Keratinocyte (primary cell): ENCODE measurements at regions not wholly inside any gene's neighbourhood (a gene's known extent, or its start where the extent isn't known, plus 50 kb on each side); places are given as distances from the start of the nearest gene placed in this dataset.

ENCODE experiments used
- DNase-seq: peaks from one replicate; pipeline ENCODE4 v3.0.0-alpha.2; 2011; ENCODE audit warnings: low read depth, missing footprints, low spot score
- FAIRE-seq: peaks from 2 replicates; lab custom pipeline; 2011; peaks lifted over from hg19 to GRCh38; lab: Jason Lieb, UNC
- H2AFZ ChIP-seq: 2 replicates; pipeline ENCODE4 v1.6.0; 2012; ENCODE audit warnings: low read length, control low read depth, inconsistent platforms; ENCODE audit not compliant: control insufficient read depth
- H3K27ac ChIP-seq: 2 replicates; pipeline ENCODE4 v1.5.1; 2011; ENCODE audit warnings: low read length; ENCODE audit not compliant: control insufficient read depth, insufficient read depth
- H3K27me3 ChIP-seq: 3 replicates; pipeline ENCODE4 v1.6.0; 2011; ENCODE audit warnings: low read length; ENCODE audit not compliant: control insufficient read depth, insufficient read depth; ENCODE audit errors: extremely low read depth
- H3K36me3 ChIP-seq, 2 experiments: 2 replicates in 1 of 2; 3 replicates in 1 of 2; pipeline ENCODE4 v1.5.1; 2011; ENCODE audit warnings: low read length in 2 of 2, mild to moderate bottlenecking in 1 of 2; ENCODE audit not compliant: control insufficient read depth in 2 of 2, insufficient read depth in 2 of 2; ENCODE audit errors: extremely low read depth in 1 of 2
- H3K4me1 ChIP-seq: 3 replicates; pipeline ENCODE4 v1.5.1; 2011; ENCODE audit warnings: low read length; ENCODE audit not compliant: control insufficient read depth, insufficient read depth; ENCODE audit errors: extremely low read depth
- H3K4me2 ChIP-seq: 3 replicates; pipeline ENCODE4 v1.6.0; 2011; ENCODE audit warnings: low read depth, low read length; ENCODE audit not compliant: control insufficient read depth, insufficient read depth; ENCODE audit errors: extremely low read depth
- H3K4me3 ChIP-seq, 3 experiments: fragments of 200-600 bp in 1 of 3; sonication (generic) in 1 of 3; 2 replicates in 2 of 3; 3 replicates in 1 of 3; pipeline ENCODE4 v1.5.1; 2011 to 2016; ENCODE audit warnings: low read length in 3 of 3, mild to moderate bottlenecking in 3 of 3, control low read depth in 2 of 3, inconsistent platforms in 1 of 3, low read depth in 1 of 3, mixed read lengths in 1 of 3, mixed run types in 1 of 3, moderate library complexity in 1 of 3; ENCODE audit not compliant: control insufficient read depth in 2 of 3, insufficient read depth in 2 of 3; ENCODE audit errors: extremely low read depth in 1 of 3
- H3K79me2 ChIP-seq: 2 replicates; pipeline ENCODE4 v1.6.0; 2012; ENCODE audit warnings: low read length; ENCODE audit not compliant: control insufficient read depth, insufficient read depth
- H3K9ac ChIP-seq: 3 replicates; pipeline ENCODE4 v1.6.0; 2011; ENCODE audit warnings: low read length; ENCODE audit not compliant: control insufficient read depth, insufficient read depth; ENCODE audit errors: extremely low read depth
- H3K9me1 ChIP-seq: 3 replicates; pipeline ENCODE4 v1.6.0; 2011; ENCODE audit warnings: low read length; ENCODE audit not compliant: control insufficient read depth, insufficient read depth; ENCODE audit errors: extremely low read depth
- H3K9me3 ChIP-seq: 2 replicates; pipeline ENCODE4 v1.5.1; 2012; ENCODE audit warnings: low read depth, low read length; ENCODE audit not compliant: control insufficient read depth
- H4K20me1 ChIP-seq: 3 replicates; pipeline ENCODE4 v1.6.0; 2011; ENCODE audit warnings: low read length; ENCODE audit not compliant: control insufficient read depth, insufficient read depth; ENCODE audit errors: extremely low read depth
- EZH2 ChIP-seq: IDR thresholded peaks from one replicate; pipeline ENCODE4 v1.6.1; 2012; ENCODE audit warnings: inconsistent platforms, mild to moderate bottlenecking, low read length, moderate library complexity
- dilution Hi-C: fragments of 300-500 bp; cut with MboI; formaldehyde crosslinking; loops from one replicate; pipeline ENCODE4 v1.7.0; 2020; ENCODE audit warnings: low sequenced_read_pairs; ENCODE audit not compliant: extremely low pct_ligation_motif_present
- TF ChIP-seq, protein P1 (sequence below), 3 experiments: IDR thresholded peaks in 1 of 3; conservative IDR thresholded peaks in 1 of 3; optimal IDR thresholded peaks in 1 of 3; 2 replicates in 2 of 3; 3 replicates in 1 of 3; pipeline versions ENCODE3 to v1.5.1; 2011; ENCODE audit warnings: low read length in 3 of 3, mild to moderate bottlenecking in 3 of 3, moderate library complexity in 2 of 3, control low read depth in 1 of 3, inconsistent platforms in 1 of 3; ENCODE audit not compliant: insufficient read depth in 2 of 3; ENCODE audit errors: extremely low read depth in 1 of 3

DNA sequence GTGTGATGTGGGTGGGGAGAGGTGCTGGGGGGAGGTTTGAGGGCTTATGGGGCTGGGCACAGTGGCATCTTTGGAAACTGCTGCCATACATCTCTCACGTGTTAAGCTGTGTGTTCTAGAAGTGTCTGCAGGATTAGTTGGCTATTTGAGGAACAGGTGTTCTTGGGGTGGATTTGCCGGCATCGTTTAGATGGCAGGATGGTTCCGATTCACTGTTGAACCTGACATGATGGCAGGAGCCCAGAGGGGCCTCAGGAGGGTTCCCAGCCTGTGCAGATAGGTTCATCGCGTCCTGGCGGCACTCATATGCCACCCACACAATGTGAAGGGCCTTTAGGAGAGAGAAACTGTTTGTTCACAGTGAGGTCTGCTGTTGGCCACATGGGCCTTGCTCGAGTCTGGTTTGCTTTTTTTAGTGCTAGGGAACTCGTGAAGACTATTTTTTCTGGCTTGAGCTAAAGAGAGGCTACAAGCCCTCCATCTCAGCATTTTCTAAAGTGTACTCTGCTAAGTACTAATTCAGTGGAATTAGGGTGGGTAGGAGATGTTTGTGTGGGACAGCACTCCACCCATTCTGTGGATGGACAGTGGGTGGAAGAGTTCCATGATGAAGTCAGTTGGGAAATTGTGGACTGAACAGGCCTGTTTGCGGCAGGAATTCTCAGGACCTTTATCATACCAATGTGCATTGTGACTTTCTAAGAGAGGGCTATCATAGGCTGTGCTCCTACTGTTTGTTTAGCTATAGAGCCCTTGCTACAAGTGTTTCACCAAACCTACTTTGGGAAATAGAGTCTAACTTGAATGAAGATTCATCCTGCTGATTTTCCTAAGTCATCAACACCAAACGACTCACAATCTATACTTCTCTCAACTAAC, 55.4 kb upstream of the PLET1 start:
- H2AFZ ChIP-seq = no peak overlapping the region
- H3K4me1 ChIP-seq = peaks cover 27% of the 10 kb centered on the region
- no peaks in the 10 kb centered on the region for H3K36me3 ChIP-seq
- no peaks in the 10 kb centered on the region for H3K9me1 ChIP-seq
- no peaks in the 10 kb centered on the region for H3K79me2 ChIP-seq
- FAIRE-seq (no peak), DNase-seq (no peak)
- no peaks in the 10 kb centered on the region for H3K9me3 ChIP-seq
- H3K27ac ChIP-seq = no peak overlapping the region
- no peaks in the 10 kb centered on the region for H3K27me3 ChIP-seq
- dilution Hi-C loops = no loop called here
- H3K4me2 ChIP-seq = no peak overlapping the region
- TF ChIP-seq, protein P1, sequence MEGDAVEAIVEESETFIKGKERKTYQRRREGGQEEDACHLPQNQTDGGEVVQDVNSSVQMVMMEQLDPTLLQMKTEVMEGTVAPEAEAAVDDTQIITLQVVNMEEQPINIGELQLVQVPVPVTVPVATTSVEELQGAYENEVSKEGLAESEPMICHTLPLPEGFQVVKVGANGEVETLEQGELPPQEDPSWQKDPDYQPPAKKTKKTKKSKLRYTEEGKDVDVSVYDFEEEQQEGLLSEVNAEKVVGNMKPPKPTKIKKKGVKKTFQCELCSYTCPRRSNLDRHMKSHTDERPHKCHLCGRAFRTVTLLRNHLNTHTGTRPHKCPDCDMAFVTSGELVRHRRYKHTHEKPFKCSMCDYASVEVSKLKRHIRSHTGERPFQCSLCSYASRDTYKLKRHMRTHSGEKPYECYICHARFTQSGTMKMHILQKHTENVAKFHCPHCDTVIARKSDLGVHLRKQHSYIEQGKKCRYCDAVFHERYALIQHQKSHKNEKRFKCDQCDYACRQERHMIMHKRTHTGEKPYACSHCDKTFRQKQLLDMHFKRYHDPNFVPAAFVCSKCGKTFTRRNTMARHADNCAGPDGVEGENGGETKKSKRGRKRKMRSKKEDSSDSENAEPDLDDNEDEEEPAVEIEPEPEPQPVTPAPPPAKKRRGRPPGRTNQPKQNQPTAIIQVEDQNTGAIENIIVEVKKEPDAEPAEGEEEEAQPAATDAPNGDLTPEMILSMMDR (optimal IDR thresholded peaks at IDR 0.05 in 1 of 3, IDR thresholded peaks at IDR 0.05 in 1 of 3, conservative IDR thresholded peaks at IDR 0.05 in 1 of 3; ENCODE audit: extremely low read depth in 1 of 3, insufficient read depth in 2 of 3, low read length in 3 of 3) = no peak
- TF ChIP-seq EZH2 = no peak
- no peak overlapping the region for H3K4me3 ChIP-seq
- H4K20me1 ChIP-seq = no peaks in the 10 kb centered on the region
- no peak overlapping the region for H3K9ac ChIP-seq

DNA sequence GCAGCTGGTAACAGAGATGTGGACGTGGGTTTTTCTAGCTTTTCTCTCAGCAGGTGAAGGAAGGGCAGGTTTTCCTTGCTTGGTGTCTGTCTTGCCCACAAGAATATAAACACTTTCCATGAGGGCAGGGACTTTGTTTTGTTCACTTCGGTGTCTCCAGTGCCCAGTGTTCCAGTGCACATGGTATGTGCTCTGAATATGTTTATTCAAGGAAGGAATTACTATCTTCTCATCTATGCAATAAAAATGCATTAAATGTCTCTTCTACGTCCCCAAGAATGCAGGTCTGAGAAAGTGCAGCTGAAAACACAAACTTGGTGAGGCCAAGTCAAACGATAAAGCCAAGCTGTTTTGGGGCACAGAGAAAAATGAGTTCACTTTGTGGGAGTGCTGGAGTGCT, 56.3 kb upstream of the PLET1 start:
- Histone ChIP-seq H3K4me1 (peaks cover 35% of the 10 kb centered on the region), H3K9ac (no peak overlapping the region), H3K27ac (no peak overlapping the region), H3K4me3 (no peak overlapping the region), H3K4me2 (no peak overlapping the region), H3K79me2 (no peaks in the 10 kb centered on the region), H4K20me1 (no peaks in the 10 kb centered on the region), H2AFZ (no peak overlapping the region), H3K9me3 (no peaks in the 10 kb centered on the region), H3K9me1 (no peaks in the 10 kb centered on the region), H3K36me3 (no peaks in the 10 kb centered on the region), H3K27me3 (no peaks in the 10 kb centered on the region)
- DNase-seq = no peak
- dilution Hi-C loops = no loop called here
- FAIRE-seq = no peak
- TF ChIP-seq, protein P1 (optimal IDR thresholded peaks at IDR 0.05 in 1 of 3, IDR thresholded peaks at IDR 0.05 in 1 of 3, conservative IDR thresholded peaks at IDR 0.05 in 1 of 3; ENCODE audit: extremely low read depth in 1 of 3, insufficient read depth in 2 of 3, low read length in 3 of 3) = no peak
- no peak for TF ChIP-seq EZH2
